H1 (cell line): ENCODE measurements at regions not wholly inside any gene's neighbourhood (a gene's known extent, or its start where the extent isn't known, plus 50 kb on each side); places are given as distances from the start of the nearest gene placed in this dataset.

Experiments
- ASH2L ChIP-seq: fragments of 200-600, 300-600 bp; sonication (generic); IDR thresholded peaks from one replicate; pipeline ENCODE4 v1.7.1; 2017; ENCODE audit warnings: low read length
- BRCA1 ChIP-seq: IDR thresholded peaks from 2 replicates; pipeline ENCODE4 v1.6.1; 2012; ENCODE audit warnings: low read depth, low read length, improper control_type of control experiment
- CEBPB ChIP-seq: IDR thresholded peaks from 2 replicates; pipeline ENCODE4 v1.6.1; 2012; ENCODE audit warnings: low read depth, low read length
- NANOG ChIP-seq: IDR thresholded peaks from 2 replicates; pipeline ENCODE4 v1.6.1; 2011; ENCODE audit warnings: low read length, low read depth, mild to moderate bottlenecking, inconsistent platforms; ENCODE audit not compliant: insufficient read depth, poor library complexity, severe bottlenecking
- RAD21 ChIP-seq, 2 experiments: IDR thresholded peaks in 1 of 2; conservative IDR thresholded peaks in 1 of 2; 2 replicates each; pipeline ENCODE4 v1.6.1; 2011; ENCODE audit warnings: low read depth in 2 of 2, low read length in 2 of 2, improper control_type of control experiment in 1 of 2, inconsistent platforms in 1 of 2, mild to moderate bottlenecking in 1 of 2, moderate library complexity in 1 of 2
- SIX5 ChIP-seq: IDR thresholded peaks from 2 replicates; pipeline ENCODE4 v1.6.1; 2011; ENCODE audit warnings: mild to moderate bottlenecking, low read depth, low read length
- SRF ChIP-seq: IDR thresholded peaks from 2 replicates; pipeline ENCODE4 v1.6.1; 2011; ENCODE audit warnings: mild to moderate bottlenecking, low read depth, low read length, moderate library complexity
- TEAD4 ChIP-seq: IDR thresholded peaks from 2 replicates; pipeline ENCODE4 v1.6.1; 2012; ENCODE audit warnings: low read depth, low read length, inconsistent platforms, mixed read lengths

GRCh38 chr14:71410578-71411284, 503.5 kb downstream of the PCNX1 start (continued):
- TF ChIP-seq RAD21 (IDR thresholded peaks at IDR 0.05 in 1 of 2, conservative IDR thresholded peaks at IDR 0.05 in 1 of 2; ENCODE audit: low read depth in 2 of 2, low read length in 2 of 2), result no peak
- no peak for TF ChIP-seq TEAD4
- TF ChIP-seq ASH2L, result no peak
- no peak for TF ChIP-seq BRCA1
- no peak for TF ChIP-seq SRF
- TF ChIP-seq SIX5, result no peak
- no peak for TF ChIP-seq NANOG
- no peak for TF ChIP-seq CEBPB
